HEK293 (cell line): ENCODE measurements at regions not wholly inside any gene's neighbourhood (a gene's known extent, or its start where the extent isn't known, plus 50 kb on each side); places are given as distances from the start of the nearest gene placed in this dataset.

Experiments used
- CTCF ChIA-PET: fragments of 350-600 bp; formaldehyde crosslinking; extraction: SDS; loops from one replicate; lab custom pipeline; 2021; ENCODE audit warnings: antibody characterized with exemption; lab: Yijun Ruan, JAX
- POLR2A ChIA-PET: fragments of 300-600 bp; formaldehyde crosslinking; extraction: SDS; loops from one replicate; lab custom pipeline; 2020; ENCODE audit warnings: antibody characterized with exemption, inconsistent platforms; lab: Yijun Ruan, JAX
- H3K27ac ChIP-seq: fragments of 200-500 bp; sonication (Bioruptor generic); 2 replicates; pipeline ENCODE4 v1.5.1; 2014; ENCODE audit warnings: low read depth, low read length, control low read depth, inconsistent platforms; ENCODE audit errors: extremely low read depth
- H3K36me3 ChIP-seq, 2 experiments: fragments of 200-500 bp in 1 of 2; sonication (Bioruptor generic) in 1 of 2; 1 replicate in 1 of 2; 2 replicates in 1 of 2; pipeline ENCODE4 v1.5.1; 2014 to 2017; ENCODE audit warnings: inconsistent platforms in 2 of 2, low read length in 2 of 2; ENCODE audit not compliant: control insufficient read depth in 2 of 2, insufficient read depth in 1 of 2
- H3K4me1 ChIP-seq: fragments of 200-500 bp; sonication (Bioruptor generic); 2 replicates; pipeline ENCODE4 v1.5.1; 2014; ENCODE audit warnings: mild to moderate bottlenecking, low read length, inconsistent platforms; ENCODE audit not compliant: control insufficient read depth, insufficient read depth
- H3K4me3 ChIP-seq: 2 replicates; pipeline ENCODE4 v1.5.1; 2011; ENCODE audit warnings: low read depth, mild to moderate bottlenecking, control low read depth, low read length, moderate library complexity
- H3K9me3 ChIP-seq: fragments of 200-500 bp; sonication (Bioruptor generic); 2 replicates; pipeline ENCODE4 v1.5.1; 2014; ENCODE audit warnings: low read depth, low read length, inconsistent platforms; ENCODE audit not compliant: control insufficient read depth, insufficient read depth
- BCL11A ChIP-seq: fragments of 450-650 bp; formaldehyde crosslinking; IDR thresholded peaks from 2 replicates; pipeline ENCODE4 v1.5.1; 2016; ENCODE audit warnings: low read depth, missing biosample characterization, missing genetic modification characterization
- GFI1B ChIP-seq: fragments of 450-650 bp; formaldehyde crosslinking; IDR thresholded peaks from 2 replicates; pipeline ENCODE4 v1.5.1; 2016; ENCODE audit warnings: missing biosample characterization, missing genetic modification characterization
- GLI2 ChIP-seq: fragments of 450-650 bp; formaldehyde crosslinking; IDR thresholded peaks from 2 replicates; pipeline ENCODE4; 2017; ENCODE audit warnings: missing biosample characterization, missing genetic modification characterization, low read depth, borderline replicate concordance
- KLF16 ChIP-seq: fragments of 450-650 bp; formaldehyde crosslinking; IDR thresholded peaks from 2 replicates; pipeline ENCODE4 v1.5.1; 2017; ENCODE audit warnings: missing biosample characterization, missing genetic modification characterization
- PRDM4 ChIP-seq: fragments of 450-650 bp; formaldehyde crosslinking; IDR thresholded peaks from 2 replicates; pipeline ENCODE4 v1.5.1; 2017; ENCODE audit warnings: missing biosample characterization, missing genetic modification characterization
- SCRT1 ChIP-seq: fragments of 450-650 bp; formaldehyde crosslinking; IDR thresholded peaks from 2 replicates; pipeline ENCODE4 v1.5.1; 2016; ENCODE audit warnings: missing biosample characterization, missing genetic modification characterization, borderline replicate concordance
- ZBTB1 ChIP-seq: fragments of 450-650 bp; formaldehyde crosslinking; IDR thresholded peaks from 2 replicates; pipeline ENCODE4 v1.5.1; 2016; ENCODE audit warnings: missing biosample characterization, missing genetic modification characterization
- ZBTB44 ChIP-seq: fragments of 450-650 bp; IDR thresholded peaks from 2 replicates; pipeline ENCODE4 v1.5.1; 2018; ENCODE audit warnings: missing biosample characterization, mild to moderate bottlenecking, missing genetic modification characterization
- ZBTB49 ChIP-seq: fragments of 450-650 bp; formaldehyde crosslinking; IDR thresholded peaks from 2 replicates; pipeline ENCODE4 v1.5.1; 2016; ENCODE audit warnings: missing biosample characterization, missing genetic modification characterization, low read depth
- ZBTB8A ChIP-seq: fragments of 450-650 bp; formaldehyde crosslinking; IDR thresholded peaks from 2 replicates; pipeline ENCODE4 v1.5.1; 2016; ENCODE audit warnings: missing biosample characterization, missing genetic modification characterization
- ZNF174 ChIP-seq: fragments of 450-650 bp; formaldehyde crosslinking; IDR thresholded peaks from 2 replicates; pipeline ENCODE4 v1.5.0; 2017; ENCODE audit warnings: missing biosample characterization, mild to moderate bottlenecking, missing genetic modification characterization
- ZNF175 ChIP-seq: fragments of 450-650 bp; formaldehyde crosslinking; IDR thresholded peaks from 2 replicates; pipeline ENCODE4 v1.5.1; 2016; ENCODE audit warnings: missing biosample characterization, missing genetic modification characterization
- ZNF202 ChIP-seq: fragments of 450-650 bp; formaldehyde crosslinking; IDR thresholded peaks from 2 replicates; pipeline ENCODE4 v1.5.1; 2016; ENCODE audit warnings: missing biosample characterization, missing genetic modification characterization, borderline replicate concordance
- ZNF423 ChIP-seq: fragments of 450-650 bp; formaldehyde crosslinking; IDR thresholded peaks from 2 replicates; pipeline ENCODE4 v1.5.1; 2016; ENCODE audit warnings: missing biosample characterization, missing genetic modification characterization
- ZNF449 ChIP-seq: fragments of 450-650 bp; formaldehyde crosslinking; IDR thresholded peaks from 2 replicates; pipeline ENCODE4 v1.5.1; 2017; ENCODE audit warnings: missing biosample characterization, mild to moderate bottlenecking, missing genetic modification characterization, moderate library complexity
- ZNF510 ChIP-seq: fragments of 450-650 bp; formaldehyde crosslinking; IDR thresholded peaks from 2 replicates; pipeline ENCODE4 v1.5.1; 2018; ENCODE audit warnings: mild to moderate bottlenecking, missing genetic modification characterization, missing biosample characterization; ENCODE audit not compliant: insufficient replicate concordance
- ZNF514 ChIP-seq: fragments of 450-650 bp; formaldehyde crosslinking; IDR thresholded peaks from 2 replicates; pipeline ENCODE4 v1.5.1; 2016; ENCODE audit warnings: missing biosample characterization, missing genetic modification characterization
- ZNF529 ChIP-seq: fragments of 450-650 bp; formaldehyde crosslinking; IDR thresholded peaks from 2 replicates; pipeline ENCODE4 v1.5.1; 2017; ENCODE audit warnings: missing genetic modification characterization, missing biosample characterization; ENCODE audit not compliant: insufficient replicate concordance
- ZNF548 ChIP-seq: fragments of 450-650 bp; formaldehyde crosslinking; IDR thresholded peaks from 2 replicates; pipeline ENCODE4 v1.5.1; 2016; ENCODE audit warnings: missing biosample characterization, missing genetic modification characterization
- ZNF596 ChIP-seq: fragments of 450-650 bp; IDR thresholded peaks from 2 replicates; pipeline ENCODE4 v1.5.0; 2018; ENCODE audit warnings: missing biosample characterization, mild to moderate bottlenecking, missing genetic modification characterization, moderate library complexity
- ZNF600 ChIP-seq: fragments of 450-650 bp; formaldehyde crosslinking; IDR thresholded peaks from 2 replicates; pipeline ENCODE4 v1.5.1; 2016; ENCODE audit warnings: missing biosample characterization, missing genetic modification characterization
- ZNF639 ChIP-seq: fragments of 450-650 bp; formaldehyde crosslinking; IDR thresholded peaks from 2 replicates; pipeline ENCODE4 v1.5.1; 2016; ENCODE audit warnings: missing biosample characterization, missing genetic modification characterization
- ZNF830 ChIP-seq: fragments of 450-650 bp; IDR thresholded peaks from 2 replicates; pipeline ENCODE4 v1.5.0; 2018; ENCODE audit warnings: missing biosample characterization, missing genetic modification characterization, low read depth, mild to moderate bottlenecking, moderate library complexity

- H3K36me3 ChIP-seq = no peaks in the 10 kb centered on the region
- no peak overlapping the region for H3K27ac ChIP-seq
- TF ChIP-seq GFI1B (tag by site-specific recombination) = no peak
- no peak for TF ChIP-seq ZNF175 (tag by site-specific recombination)
- TF ChIP-seq ZBTB44 (tag by site-specific recombination) = no peak
- TF ChIP-seq KLF16 (tag by site-specific recombination) = no peak
- TF ChIP-seq ZNF510 (tag by site-specific recombination) = no peak
- no peak for TF ChIP-seq ZNF639 (tag by site-specific recombination)
- no peak for TF ChIP-seq GLI2 (tag by site-specific recombination)
- no peak for TF ChIP-seq ZBTB1 (tag by site-specific recombination)
- TF ChIP-seq ZNF423 (tag by site-specific recombination) = no peak
- TF ChIP-seq ZNF174 (tag by site-specific recombination) = no peak
- no peak for TF ChIP-seq ZNF548 (tag by site-specific recombination)
- no peak for TF ChIP-seq ZBTB8A (tag by site-specific recombination)
- no peak for TF ChIP-seq ZNF596
- TF ChIP-seq SCRT1 (tag by site-specific recombination) = no peak
- TF ChIP-seq ZNF514 (tag by site-specific recombination) = no peak
- no peak for TF ChIP-seq PRDM4 (tag by site-specific recombination)
- no peak for TF ChIP-seq ZNF830 (tag by site-specific recombination)
- no peak for TF ChIP-seq BCL11A (tag by site-specific recombination)
- TF ChIP-seq ZNF529 (tag by site-specific recombination) = no peak
- H3K4me1 ChIP-seq = no peaks in the 10 kb centered on the region
- ChIA-PET POLR2A (interaction anchor here (0.6 to 1.1 kb wide), 4 partner anchors 15 to 440 kb away, joined by 3 to 6 read pairs (median 4); no protein-coding TSS in a partner anchor), CTCF (interaction anchor here (0.5 to 5.3 kb wide), 25 partner anchors 9 to 969 kb away, joined by 3 to 35 read pairs (median 3); partner anchors contain the start of gene NFIL3)
- H3K9me3 ChIP-seq = no peaks in the 10 kb centered on the region
- H3K4me3 ChIP-seq = no peak overlapping the region
Measured at GRCh38 chr9:90985631-90986030, 184.0 kb downstream of the SYK start.

GRCh38 chr9:90986161-90986560 lies 184.5 kb downstream of the SYK start:
- TF ChIP-seq ZNF449 (tag by site-specific recombination) (no peak), PRDM4 (tag by site-specific recombination) (no peak), ZNF202 (tag by site-specific recombination) (no peak), ZNF600 (no peak), ZBTB49 (tag by site-specific recombination) (no peak)
- POLR2A ChIA-PET = interaction anchor here (0.6 to 1.1 kb wide), 2 partner anchors 15 to 141 kb away, joined by 3 read pairs; no protein-coding TSS in a partner anchor
- Histone ChIP-seq H3K9me3 (no peaks in the 10 kb centered on the region), H3K27ac (no peak overlapping the region), H3K4me1 (no peaks in the 10 kb centered on the region), H3K36me3 (no peaks in the 10 kb centered on the region), H3K4me3 (no peak overlapping the region)
- CTCF ChIA-PET = interaction anchor here (0.6 to 5.3 kb wide), 14 partner anchors 9 to 448 kb away, joined by 3 to 35 read pairs (median 4); no protein-coding TSS in a partner anchor
